GM08714 (cell line): ENCODE measurements at regions not wholly inside any gene's neighbourhood (a gene's known extent, or its start where the extent isn't known, plus 50 kb on each side); places are given as distances from the start of the nearest gene placed in this dataset.

Experiments used
- H3K4me3 ChIP-seq: fragments of 200-500 bp; sonication (Bioruptor generic); 2 replicates; pipeline ENCODE4 v1.5.1; 2014; ENCODE audit warnings: mild to moderate bottlenecking, low read length, inconsistent platforms
- ZNF274 ChIP-seq: IDR thresholded peaks from 2 replicates; pipeline ENCODE4 v1.6.1; 2012; ENCODE audit warnings: mild to moderate bottlenecking, low read depth, low read length

DNA sequence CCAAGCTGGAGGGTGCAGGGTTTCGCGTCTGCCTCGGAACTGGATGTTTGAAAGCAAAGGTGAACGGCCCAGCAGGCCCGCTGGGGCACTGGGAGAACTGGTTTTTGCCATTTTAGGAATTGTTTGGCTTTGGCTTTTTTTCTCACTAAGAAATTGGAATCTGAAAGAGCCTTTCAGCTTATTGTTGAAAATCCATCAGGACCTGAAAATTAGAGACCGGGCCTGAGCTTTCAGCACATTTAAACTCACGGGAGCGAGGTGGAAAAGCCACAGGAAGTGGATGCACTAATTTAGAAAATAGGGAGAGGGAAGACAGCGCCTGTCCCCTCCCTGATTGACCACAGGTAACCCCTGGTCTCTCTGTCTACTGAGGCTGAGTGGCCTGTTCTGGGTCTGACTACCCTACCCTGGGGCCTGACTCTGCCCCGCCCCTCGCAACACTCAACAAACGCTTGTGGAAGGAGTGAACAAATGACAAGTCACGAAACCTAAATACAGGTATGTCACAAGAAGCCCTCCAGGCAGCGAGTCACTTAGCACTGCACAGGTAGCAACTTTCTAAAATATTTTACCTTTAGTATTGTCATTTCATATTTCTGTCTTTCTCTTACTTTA is 100.3 kb upstream of the MBOAT2 start:
- TF ChIP-seq ZNF274 = no peak

DNA sequence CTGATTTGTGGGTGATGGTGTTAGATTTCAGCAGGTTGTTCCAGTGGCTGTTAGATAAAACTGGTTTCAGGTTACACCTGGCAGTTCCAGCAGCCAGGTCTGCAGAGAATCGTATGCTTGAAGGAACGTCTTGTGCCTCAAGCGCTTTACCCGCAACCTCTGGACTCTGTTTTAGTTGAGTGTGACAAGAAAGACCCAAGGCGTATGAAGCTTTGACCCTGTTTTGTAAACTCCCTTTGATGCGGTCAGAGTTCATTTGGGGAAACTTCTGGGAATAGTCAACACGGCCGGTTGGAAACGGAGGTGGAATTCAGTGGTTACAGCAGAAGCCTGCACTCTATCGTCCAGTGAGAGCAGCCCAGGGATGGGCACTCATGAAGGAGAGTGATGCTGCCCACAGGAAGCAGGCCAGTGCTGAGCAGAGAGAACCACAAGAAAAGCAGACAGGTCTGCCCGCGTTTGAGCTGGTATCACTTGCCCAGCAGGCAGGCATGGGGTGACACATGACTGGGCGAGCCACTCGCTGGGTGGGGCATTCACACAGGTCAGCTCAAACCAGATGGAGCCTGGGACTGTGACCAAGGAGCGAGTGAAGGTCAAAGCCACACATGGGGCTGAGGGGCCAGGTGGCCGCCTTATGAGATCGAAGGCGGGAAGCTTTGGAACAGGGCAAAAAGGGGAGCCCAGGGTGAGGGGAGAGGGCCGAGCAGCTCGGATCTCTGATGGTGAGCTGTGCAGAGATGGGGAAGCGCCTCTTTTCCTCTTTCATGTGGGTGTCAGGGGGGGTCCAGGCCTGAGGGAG is 99.6 kb upstream of the MBOAT2 start:
- TF ChIP-seq ZNF274 = no peak

More for the DNA sequence above, 100.3 kb upstream of the MBOAT2 start:
- H3K4me3 ChIP-seq = no peak overlapping the region

DNA sequence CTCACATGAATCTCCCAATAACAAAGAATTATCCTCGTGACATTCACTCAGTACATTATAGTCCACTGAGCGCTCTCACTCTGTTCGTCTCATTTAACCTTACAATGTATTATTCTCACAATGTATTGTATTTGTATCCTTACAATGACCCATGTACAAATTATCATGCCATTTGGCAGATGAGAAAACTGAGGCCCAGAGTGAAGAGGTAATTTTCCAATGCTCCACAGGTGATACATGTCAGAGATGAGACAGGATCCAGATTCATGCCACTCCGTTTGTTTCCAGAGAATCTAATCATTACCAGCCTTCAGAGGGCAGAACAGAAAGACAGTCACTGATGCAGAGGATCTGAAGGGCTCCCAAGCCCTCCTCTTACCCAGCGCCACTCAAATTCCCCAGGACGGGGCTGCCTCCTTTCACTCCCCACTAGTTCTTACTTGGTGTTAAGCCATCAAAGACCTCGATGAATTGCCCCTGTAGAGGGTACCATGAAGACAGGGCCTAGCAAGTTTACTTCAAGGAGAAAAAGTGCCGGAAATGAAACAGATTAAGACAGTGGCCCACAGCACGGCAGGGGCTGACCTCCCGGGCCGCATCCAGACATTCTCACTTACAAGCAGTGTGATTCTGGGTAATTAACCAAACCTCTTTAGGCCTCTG is 98.4 kb upstream of the MBOAT2 start:
- no peak overlapping the region for H3K4me3 ChIP-seq
- no peak for TF ChIP-seq ZNF274

More for the DNA sequence above, 99.6 kb upstream of the MBOAT2 start:
- H3K4me3 ChIP-seq = no peak overlapping the region

GRCh38 chr2:9100080-9100876 is 96.8 kb upstream of the MBOAT2 start:
- no peak overlapping the region for H3K4me3 ChIP-seq
- TF ChIP-seq ZNF274 = no peak

GRCh38 chr2:9099341-9099751 is 95.9 kb upstream of the MBOAT2 start:
- no peak for TF ChIP-seq ZNF274
- H3K4me3 ChIP-seq = no peak overlapping the region; the same call in 1 of the 2 replicates

DNA sequence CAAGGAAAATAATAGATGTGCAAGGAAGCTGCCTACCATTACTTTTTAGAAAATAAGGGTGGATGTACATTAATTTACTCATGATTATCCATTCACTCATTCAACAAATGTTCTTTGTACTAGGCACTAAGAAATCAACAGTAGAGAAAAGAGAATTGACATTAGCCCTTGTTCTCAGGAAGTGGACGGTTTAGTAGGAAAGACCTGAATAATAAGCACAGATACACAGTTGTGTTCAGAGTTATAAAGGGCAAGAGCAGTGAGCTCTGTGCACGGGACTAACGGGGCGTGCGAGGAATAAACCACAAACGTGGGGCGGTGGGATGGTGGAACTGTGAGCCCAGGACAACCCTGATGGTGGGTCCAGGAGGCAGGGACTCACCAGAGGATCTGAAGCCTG is 94.4 kb upstream of the MBOAT2 start:
- TF ChIP-seq ZNF274 = no peak
- H3K4me3 ChIP-seq = no peak overlapping the region

DNA sequence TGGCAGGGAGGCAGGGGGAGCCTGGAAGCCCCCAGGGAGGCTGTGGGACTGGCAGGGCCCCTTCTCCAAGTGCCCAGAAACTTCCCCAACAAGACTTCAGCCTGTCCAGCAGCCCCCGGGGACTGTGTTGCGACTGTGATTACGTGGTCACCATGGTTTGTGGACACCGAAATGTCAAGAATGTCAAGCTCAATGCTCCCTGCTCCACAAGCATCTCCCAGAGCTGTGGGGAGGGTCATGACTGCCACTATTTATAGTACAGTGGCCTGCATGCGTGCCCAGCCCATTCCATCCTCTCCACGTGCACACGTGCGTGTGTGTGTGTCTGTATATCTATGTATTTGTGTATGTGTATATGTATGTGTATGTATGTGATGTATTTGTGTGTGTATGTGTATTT is 93.8 kb upstream of the MBOAT2 start:
- TF ChIP-seq ZNF274 = no peak
- H3K4me3 ChIP-seq = no peak overlapping the region

GRCh38 chr2:9096761-9097160 is 93.3 kb upstream of the MBOAT2 start:
- TF ChIP-seq ZNF274 = no peak
- H3K4me3 ChIP-seq = no peak overlapping the region

DNA sequence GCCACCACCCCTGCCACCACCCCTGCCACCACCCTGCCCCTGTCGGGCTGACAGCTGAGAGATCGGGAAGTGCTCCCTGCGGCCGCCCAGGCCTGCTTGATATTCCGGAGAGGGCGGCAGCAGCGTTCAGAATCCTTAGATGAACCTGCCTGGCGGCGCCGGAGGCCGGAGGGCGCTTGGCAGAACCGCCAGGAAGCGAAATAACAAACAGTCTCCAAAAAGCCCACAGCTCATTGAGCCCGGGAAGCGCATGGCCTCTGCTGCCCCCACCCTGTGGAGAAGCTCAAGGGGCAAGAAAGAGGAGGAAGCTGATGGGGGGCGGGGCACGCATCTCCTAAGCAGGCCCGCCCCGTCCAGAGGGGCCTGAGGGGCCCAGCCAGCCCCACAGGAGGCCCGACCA is 92.2 kb upstream of the MBOAT2 start:
- H3K4me3 ChIP-seq = no peak overlapping the region
- no peak for TF ChIP-seq ZNF274

- no peak overlapping the region for H3K4me3 ChIP-seq
- TF ChIP-seq ZNF274 = no peak
Observed at GRCh38 chr2:9095226-9095625, 91.7 kb upstream of the MBOAT2 start.

- no peak for TF ChIP-seq ZNF274
- H3K4me3 ChIP-seq = no peak overlapping the region
Observed at GRCh38 chr2:9094117-9094516, 90.6 kb upstream of the MBOAT2 start.

DNA sequence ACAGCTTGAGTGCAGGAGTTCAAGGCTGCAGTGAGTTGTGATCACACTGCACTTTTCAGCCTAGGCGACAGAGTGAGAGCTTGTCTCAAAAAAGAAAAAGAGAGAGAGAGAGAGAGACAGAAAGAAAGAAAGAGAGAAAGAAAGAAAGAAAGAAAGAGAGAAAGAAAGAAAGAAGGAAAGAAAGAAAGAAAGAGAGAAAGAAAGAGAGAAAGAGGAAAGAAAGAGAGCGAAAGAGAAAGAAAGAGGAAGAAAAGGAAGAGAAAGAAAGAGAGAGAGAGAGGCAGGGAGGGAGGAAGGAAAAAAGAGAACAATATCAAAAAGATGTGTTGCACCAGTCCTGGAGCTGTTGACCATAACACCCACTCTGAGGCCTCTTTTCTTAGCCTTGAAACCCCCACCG is 89.8 kb upstream of the MBOAT2 start:
- H3K4me3 ChIP-seq = peak overlapping the region; percentile 9; the same call in 1 of the 2 replicates
- no peak for TF ChIP-seq ZNF274

DNA sequence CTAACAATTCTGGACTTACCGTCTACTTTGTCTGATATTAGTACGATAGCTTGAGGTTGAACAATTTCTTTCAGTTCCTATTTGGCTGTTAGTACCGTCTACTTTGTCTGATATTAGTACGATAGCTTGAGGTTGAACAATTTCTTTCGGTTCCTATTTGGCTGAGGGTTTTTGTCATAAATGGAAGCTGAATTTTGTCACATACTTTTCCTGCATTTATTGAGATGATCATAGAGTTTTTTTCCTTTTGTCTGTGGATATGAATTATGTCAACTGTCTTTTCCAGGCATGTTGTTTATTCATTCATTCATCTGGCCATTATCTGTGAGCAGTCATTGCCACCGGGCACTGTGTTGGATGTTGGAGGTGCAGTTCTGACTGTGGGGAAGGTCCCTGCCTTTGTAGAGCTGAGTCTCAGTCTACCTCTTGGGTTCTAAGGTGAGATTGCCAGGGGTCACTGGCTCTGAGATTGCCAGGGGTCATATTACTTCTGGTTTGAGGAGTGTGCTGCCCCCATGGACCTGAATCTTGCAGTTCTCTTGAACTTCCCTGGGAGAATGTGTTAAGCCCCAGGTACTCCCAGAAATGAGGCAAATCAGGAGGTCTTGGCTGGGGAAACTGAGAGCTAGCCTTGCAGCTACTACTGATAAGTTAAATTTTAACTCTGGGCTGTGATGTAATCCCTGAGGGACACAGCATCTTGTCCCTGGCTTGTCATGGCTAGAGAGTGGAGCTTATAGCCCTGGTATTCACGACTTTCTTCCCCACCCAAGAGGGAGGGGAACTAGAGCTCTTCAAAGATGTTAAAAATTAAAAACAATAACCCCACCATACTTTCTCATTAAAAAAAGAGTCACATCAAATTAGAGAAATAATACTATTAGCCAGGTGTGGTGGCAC is 89.1 kb upstream of the MBOAT2 start:
- H3K4me3 ChIP-seq = peak overlapping the region; percentile 9; the same call in 1 of the 2 replicates
- no peak for TF ChIP-seq ZNF274
